ENCODE measurements at regions not wholly inside any gene's neighbourhood (a gene's known extent, or its start where the extent isn't known, plus 50 kb on each side); places are given as distances from the start of the nearest gene placed in this dataset.
"Not testable (repeated sequence)": the region's sequence is repeated elsewhere in the genome, so short reads cannot be mapped to it uniquely, and the experiment has no call there.

- DNase-seq, result no peak
Observed at GRCh38 chr7:68733219-68734153, 864.8 kb upstream of the AUTS2 start.

- no peak for DNase-seq
Observed at GRCh38 chr7:68734431-68734830, 863.8 kb upstream of the AUTS2 start.

- DNase-seq, result no peak
Observed at GRCh38 chr7:68739306-68739705, 859.0 kb upstream of the AUTS2 start.

- no peak for DNase-seq
Observed at GRCh38 chr7:68744036-68744435, 854.2 kb upstream of the AUTS2 start.

GRCh38 chr7:68748934-68749900, 849.1 kb upstream of the AUTS2 start:
- no peak for DNase-seq

- DNase-seq, result no peak
Observed at GRCh38 chr7:68752485-68753178, 845.6 kb upstream of the AUTS2 start.

- DNase-seq, result no peak
Observed at GRCh38 chr7:68754414-68754813, 843.9 kb upstream of the AUTS2 start.

GRCh38 chr7:68756986-68757495, 841.2 kb upstream of the AUTS2 start:
- no peak for DNase-seq

GRCh38 chr7:68760556-68760955, 837.7 kb upstream of the AUTS2 start:
- DNase-seq, result no peak

- DNase-seq, result no peak
Observed at GRCh38 chr7:68767462-68767861, 830.8 kb upstream of the AUTS2 start.

- DNase-seq, result no peak
Observed at GRCh38 chr7:68770649-68771048, 827.6 kb upstream of the AUTS2 start.

GRCh38 chr7:68776326-68776725, 821.9 kb upstream of the AUTS2 start:
- DNase-seq, result no peak

GRCh38 chr7:68783684-68784083, 814.6 kb upstream of the AUTS2 start:
- DNase-seq, result no peak

GRCh38 chr7:68785036-68785435, 813.2 kb upstream of the AUTS2 start:
- no peak for DNase-seq

- no peak for DNase-seq
Observed at GRCh38 chr7:68787566-68787965, 810.7 kb upstream of the AUTS2 start.

- not testable (repeated sequence) for DNase-seq
Observed at GRCh38 chr7:68788529-68788928, 809.7 kb upstream of the AUTS2 start.

- DNase-seq, result no peak
Observed at GRCh38 chr7:68789597-68789996, 808.7 kb upstream of the AUTS2 start.

GRCh38 chr7:68792351-68792750, 805.9 kb upstream of the AUTS2 start:
- DNase-seq, result no peak

- DNase-seq, result no peak
Observed at GRCh38 chr7:68793513-68793912, 804.8 kb upstream of the AUTS2 start.

- no peak for DNase-seq
Observed at GRCh38 chr7:68800316-68800715, 798.0 kb upstream of the AUTS2 start.

GRCh38 chr7:68805159-68805558, 793.1 kb upstream of the AUTS2 start:
- no peak for DNase-seq

GRCh38 chr7:68807666-68808065, 790.6 kb upstream of the AUTS2 start:
- no peak for DNase-seq

Measured in Kasumi-1 (cell line).